OCI-LY7 (cell line): ENCODE measurements at regions not wholly inside any gene's neighbourhood (a gene's known extent, or its start where the extent isn't known, plus 50 kb on each side); places are given as distances from the start of the nearest gene placed in this dataset.

Experiments used
- BruUV-seq: library from RNA; stranded (reverse); fragments of 400-500 nt; replicated peaks from 2 replicates; lab custom pipeline; 2021; lab: Mats Ljungman, UMichigan
- CTCF ChIA-PET: fragments of 300-600 bp; sonication (Branson Sonifier 250); formaldehyde crosslinking; loops from one replicate; lab custom pipeline; 2022; ENCODE audit warnings: antibody characterized with exemption; ENCODE audit not compliant: unreplicated experiment; lab: Charles Lee
- POLR2A ChIA-PET: fragments of 300-600 bp; sonication (Branson Sonifier 250); formaldehyde crosslinking; loops from one replicate; lab custom pipeline; 2022; ENCODE audit warnings: antibody characterized with exemption; lab: Charles Lee
- DNase-seq: peaks from one replicate; pipeline ENCODE4 v3.0.0-alpha.2; 2015; ENCODE audit warnings: low spot score
- H2AFZ ChIP-seq: fragments of 200-600 bp; sonication (generic), shearing (Covaris generic); 2 replicates; pipeline ENCODE4 v1.6.1; 2014; ENCODE audit warnings: mild to moderate bottlenecking, antibody characterized with exemption, low read length, moderate library complexity
- H3K27ac ChIP-seq: fragments of 200-600 bp; sonication (generic); 2 replicates; pipeline ENCODE4 v1.5.1; 2014; ENCODE audit warnings: mixed run types, low read depth, mild to moderate bottlenecking, moderate library complexity, low read length, inconsistent platforms; ENCODE audit not compliant: poor library complexity, severe bottlenecking
- H3K36me3 ChIP-seq: fragments of 200-600 bp; sonication (generic); 2 replicates; pipeline ENCODE4 v1.6.1; 2014; ENCODE audit warnings: mild to moderate bottlenecking, antibody characterized with exemption, low read length, moderate library complexity, mixed read lengths; ENCODE audit not compliant: insufficient read depth
- H3K4me1 ChIP-seq: fragments of 200-600 bp; sonication (generic); 2 replicates; pipeline ENCODE4 v1.5.1; 2014; ENCODE audit warnings: mild to moderate bottlenecking, low read length; ENCODE audit not compliant: insufficient read depth, poor library complexity, severe bottlenecking
- H3K4me2 ChIP-seq: fragments of 200-600 bp; sonication (generic); 2 replicates; pipeline ENCODE4 v1.6.1; 2014; ENCODE audit warnings: mild to moderate bottlenecking, low read length
- H3K4me3 ChIP-seq: fragments of 200-600 bp; sonication (generic); 2 replicates; pipeline ENCODE4 v1.5.1; 2014; ENCODE audit warnings: mild to moderate bottlenecking, low read depth, low read length; ENCODE audit not compliant: poor library complexity, severe bottlenecking
- H3K79me2 ChIP-seq: fragments of 200-600 bp; sonication (generic); 2 replicates; pipeline ENCODE4 v1.6.1; 2016; ENCODE audit warnings: low read depth, mild to moderate bottlenecking, low read length, moderate library complexity, mixed read lengths; ENCODE audit not compliant: insufficient read depth
- H3K9me2 ChIP-seq: fragments of 200-600 bp; sonication (generic); 2 replicates; pipeline ENCODE4 v1.6.1; 2016; ENCODE audit warnings: mild to moderate bottlenecking, low read length, mixed read lengths; ENCODE audit not compliant: insufficient read depth
- H3K9me3 ChIP-seq: fragments of 200-600 bp; sonication (generic); 2 replicates; pipeline ENCODE4 v1.6.1; 2014; ENCODE audit warnings: mild to moderate bottlenecking, mixed run types, low read length, mixed read lengths
- H4K20me1 ChIP-seq: fragments of 200-600 bp; sonication (generic); 2 replicates; pipeline ENCODE4 v1.6.1; 2014; ENCODE audit warnings: mild to moderate bottlenecking, antibody characterized with exemption, low read length, moderate library complexity, mixed read lengths; ENCODE audit not compliant: insufficient read depth
- EZH2phosphoT487 ChIP-seq: fragments of 200-600 bp; sonication (generic); IDR thresholded peaks from 2 replicates; pipeline ENCODE4 v1.6.1; 2018; ENCODE audit warnings: low read depth, borderline replicate concordance, mild to moderate bottlenecking, mixed run types, antibody characterized with exemption, low read length, moderate library complexity, mixed read lengths
- intact Hi-C: fragments of 100-400 bp; cut with micrococcal nuclease; formaldehyde crosslinking; loops from one replicate; pipeline ENCODE4 v1.10.0; 2022; ENCODE audit not compliant: unreplicated experiment
- TF ChIP-seq, protein P1 (sequence below): fragments of 200-600 bp; sonication (generic); conservative IDR thresholded peaks from 2 replicates; pipeline ENCODE4 v1.5.1; 2014; ENCODE audit warnings: mild to moderate bottlenecking, antibody characterized with exemption, low read length, moderate library complexity, mixed read lengths

DNA sequence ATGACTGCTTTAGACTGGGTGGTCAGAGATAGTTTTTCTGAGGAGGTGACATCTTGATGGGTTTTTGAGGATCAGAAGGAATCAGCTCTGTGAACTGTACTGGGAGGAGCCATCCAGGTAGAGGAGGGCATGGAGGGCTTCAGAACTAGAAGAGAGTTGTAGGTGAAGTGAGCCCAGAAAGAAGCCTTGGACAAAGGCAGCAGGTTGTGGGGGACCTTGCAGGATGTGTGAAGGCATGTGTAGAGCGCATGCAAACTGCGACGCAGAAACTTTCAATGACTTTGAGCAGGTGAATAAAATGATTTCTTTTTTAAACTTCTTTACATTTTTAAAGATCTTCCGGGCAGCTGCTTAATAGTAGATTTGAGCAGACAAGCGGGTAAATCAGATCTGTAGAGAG is 83.9 kb upstream of the SIX2 start:
- Histone ChIP-seq H2AFZ (no peak overlapping the region), H3K9me3 (no peaks in the 10 kb centered on the region), H3K4me1 (peaks cover 24% of the 10 kb centered on the region), H3K27ac (no peak overlapping the region), H3K4me3 (no peak overlapping the region), H3K79me2 (no peaks in the 10 kb centered on the region), H3K4me2 (no peak overlapping the region), H4K20me1 (no peaks in the 10 kb centered on the region), H3K36me3 (no peaks in the 10 kb centered on the region), H3K9me2 (no peaks in the 10 kb centered on the region)
- intact Hi-C loops, result no loop called here
- no peak for TF ChIP-seq EZH2phosphoT487
- TF ChIP-seq, protein P1, sequence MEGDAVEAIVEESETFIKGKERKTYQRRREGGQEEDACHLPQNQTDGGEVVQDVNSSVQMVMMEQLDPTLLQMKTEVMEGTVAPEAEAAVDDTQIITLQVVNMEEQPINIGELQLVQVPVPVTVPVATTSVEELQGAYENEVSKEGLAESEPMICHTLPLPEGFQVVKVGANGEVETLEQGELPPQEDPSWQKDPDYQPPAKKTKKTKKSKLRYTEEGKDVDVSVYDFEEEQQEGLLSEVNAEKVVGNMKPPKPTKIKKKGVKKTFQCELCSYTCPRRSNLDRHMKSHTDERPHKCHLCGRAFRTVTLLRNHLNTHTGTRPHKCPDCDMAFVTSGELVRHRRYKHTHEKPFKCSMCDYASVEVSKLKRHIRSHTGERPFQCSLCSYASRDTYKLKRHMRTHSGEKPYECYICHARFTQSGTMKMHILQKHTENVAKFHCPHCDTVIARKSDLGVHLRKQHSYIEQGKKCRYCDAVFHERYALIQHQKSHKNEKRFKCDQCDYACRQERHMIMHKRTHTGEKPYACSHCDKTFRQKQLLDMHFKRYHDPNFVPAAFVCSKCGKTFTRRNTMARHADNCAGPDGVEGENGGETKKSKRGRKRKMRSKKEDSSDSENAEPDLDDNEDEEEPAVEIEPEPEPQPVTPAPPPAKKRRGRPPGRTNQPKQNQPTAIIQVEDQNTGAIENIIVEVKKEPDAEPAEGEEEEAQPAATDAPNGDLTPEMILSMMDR, result no peak
- no TSS peak for BruUV-seq
- POLR2A ChIA-PET, result interaction anchor here (0.7 kb wide), 1 partner anchor 8 kb away, joined by 3 read pairs; no protein-coding TSS in a partner anchor
- DNase-seq, result no peak
- CTCF ChIA-PET, result no interaction called here

DNA sequence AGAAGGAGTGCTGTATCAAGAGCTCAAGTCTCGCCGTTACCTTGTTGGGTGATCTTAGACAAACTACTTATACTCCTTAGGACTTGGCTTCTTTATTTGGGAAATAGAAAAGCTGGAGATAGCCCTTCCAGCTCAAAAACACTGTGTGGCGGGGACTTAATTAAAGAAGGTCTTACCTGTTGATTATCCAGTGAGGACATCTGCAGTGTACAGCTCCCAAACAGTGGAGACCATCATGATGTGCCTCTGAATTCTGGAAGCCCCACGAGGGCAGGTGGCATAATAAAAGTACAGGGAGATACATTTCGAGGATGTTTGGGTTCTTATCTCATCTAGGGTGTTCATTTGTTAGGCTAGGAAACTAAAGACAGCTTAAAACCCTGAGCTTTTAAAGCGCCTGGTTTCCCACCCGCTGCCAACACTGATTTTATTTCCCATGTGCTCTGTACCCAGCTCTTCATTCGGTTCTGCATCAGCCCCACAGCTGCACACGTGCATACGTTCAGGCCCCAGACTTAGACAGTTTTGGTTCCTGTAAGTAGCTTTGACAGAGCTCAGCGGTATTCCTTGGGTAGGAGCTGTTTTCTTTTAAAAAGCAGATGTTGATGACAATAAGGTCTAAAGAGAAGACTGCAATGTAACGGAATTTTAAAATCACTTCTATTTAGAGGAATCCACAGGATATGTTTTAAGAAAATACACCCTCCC is 80.5 kb upstream of the SIX2 start:
- DNase-seq, result peak; percentile 86
- TSS peak; percentile 71 for BruUV-seq
- POLR2A ChIA-PET, result interaction anchor here (0.6 to 1.5 kb wide), 7 partner anchors 8 to 776 kb away, joined by 3 to 6 read pairs (median 3); no protein-coding TSS in a partner anchor

More for the DNA sequence above, 80.5 kb upstream of the SIX2 start:
- Histone ChIP-seq H3K4me1 (peaks cover 31% of the 10 kb centered on the region), H3K9me3 (no peaks in the 10 kb centered on the region), H4K20me1 (no peaks in the 10 kb centered on the region), H2AFZ (peak overlapping the region; percentile 77), H3K36me3 (no peaks in the 10 kb centered on the region), H3K27ac (peak overlapping the region; percentile 74), H3K9me2 (no peaks in the 10 kb centered on the region), H3K79me2 (no peaks in the 10 kb centered on the region), H3K4me3 (peak overlapping the region; percentile 3), H3K4me2 (peak overlapping the region; percentile 42)
- CTCF ChIA-PET, result interaction anchor here (1.0 kb wide), 1 partner anchor 32 kb away, joined by 3 read pairs; no protein-coding TSS in a partner anchor
- TF ChIP-seq, protein P1, result no peak
- no peak for TF ChIP-seq EZH2phosphoT487
- intact Hi-C loops, result loop anchor here (5.0 kb wide), 2 partner anchors 133 to 348 kb away; no protein-coding TSS in a partner anchor
